NCI-H748 (cell line): ENCODE measurements at regions not wholly inside any gene's neighbourhood (a gene's known extent, or its start where the extent isn't known, plus 50 kb on each side); places are given as distances from the start of the nearest gene placed in this dataset.
A peak's percentile ranks its signal among the peaks of the same experiment; 100 is the strongest.
"Not testable (repeated sequence)": the region's sequence is repeated elsewhere in the genome, so short reads cannot be mapped to it uniquely, and the experiment has no call there.

Experiments
- DNase-seq: peaks from one replicate; lab custom pipeline; 2025; ENCODE audit not compliant: unreplicated experiment; lab: John Stamatoyannopoulos, UW

GRCh38 chr2:215565897-215566296 lies 130.0 kb upstream of the FN1 start:
- no peak for DNase-seq

GRCh38 chr2:215557701-215558100 lies 121.8 kb upstream of the FN1 start:
- DNase-seq, result no peak

DNA sequence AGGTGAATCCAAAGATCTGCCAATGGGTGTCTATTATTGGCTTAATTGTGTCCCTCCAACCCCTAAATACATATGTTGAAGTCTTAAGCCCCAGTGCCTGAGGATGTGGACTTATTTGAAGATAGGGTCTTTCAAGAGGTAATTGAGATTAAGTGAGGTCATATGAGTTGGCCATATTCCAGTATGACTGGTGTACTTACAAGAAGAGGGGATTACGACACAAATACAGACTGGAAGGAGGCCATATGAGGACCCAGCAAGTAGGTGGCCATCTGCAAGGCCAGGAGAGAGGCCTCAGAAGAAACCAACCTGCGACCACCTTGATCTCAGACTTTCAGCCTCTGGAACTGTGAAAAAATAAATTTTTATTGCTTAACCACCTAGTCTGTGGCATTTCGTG lies 121.1 kb upstream of the FN1 start:
- DNase-seq, result no peak

GRCh38 chr2:215554689-215555498 lies 119.0 kb upstream of the FN1 start:
- DNase-seq, result no peak

DNA sequence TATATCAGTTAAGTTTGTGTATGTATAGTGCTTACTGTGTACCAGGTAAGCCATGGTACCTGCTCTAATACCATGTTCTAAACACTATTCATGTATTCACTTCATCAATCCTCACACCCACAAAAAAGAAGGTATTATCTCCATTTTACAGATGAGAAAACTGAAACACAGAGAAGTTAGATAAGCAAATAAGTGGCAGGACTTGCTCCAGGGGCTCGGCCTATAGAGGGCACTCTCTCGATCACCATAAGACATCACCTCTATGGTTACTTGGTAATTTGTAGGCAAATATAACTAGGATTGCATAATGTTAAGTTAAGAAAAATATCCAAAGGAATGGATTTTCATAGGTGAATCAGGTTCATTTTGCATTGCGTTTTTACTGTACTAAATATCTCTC lies 118.1 kb upstream of the FN1 start:
- DNase-seq, result no peak

GRCh38 chr2:215552144-215552580 lies 116.3 kb upstream of the FN1 start:
- DNase-seq, result no peak

DNA sequence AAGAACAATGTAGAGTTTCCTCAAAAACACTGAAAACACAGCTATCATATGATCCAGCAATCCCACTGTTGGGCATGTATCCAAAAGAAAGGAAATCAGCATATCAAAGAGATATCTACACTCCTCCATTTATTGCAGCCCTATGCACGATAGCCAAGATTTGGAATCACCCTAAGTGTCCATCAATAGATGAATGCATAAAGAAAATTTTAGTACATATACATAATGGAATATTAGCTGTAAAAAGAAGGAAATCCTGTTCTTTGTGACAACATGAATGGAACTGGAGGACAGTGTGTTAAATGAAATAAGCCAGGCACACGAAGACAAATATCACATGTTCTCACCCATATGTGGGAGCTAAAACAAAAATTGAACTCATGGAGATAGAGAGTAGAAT lies 114.5 kb upstream of the FN1 start:
- DNase-seq, result no peak

- no peak for DNase-seq
Measured at GRCh38 chr2:215548714-215549113, 112.8 kb upstream of the FN1 start.

DNA sequence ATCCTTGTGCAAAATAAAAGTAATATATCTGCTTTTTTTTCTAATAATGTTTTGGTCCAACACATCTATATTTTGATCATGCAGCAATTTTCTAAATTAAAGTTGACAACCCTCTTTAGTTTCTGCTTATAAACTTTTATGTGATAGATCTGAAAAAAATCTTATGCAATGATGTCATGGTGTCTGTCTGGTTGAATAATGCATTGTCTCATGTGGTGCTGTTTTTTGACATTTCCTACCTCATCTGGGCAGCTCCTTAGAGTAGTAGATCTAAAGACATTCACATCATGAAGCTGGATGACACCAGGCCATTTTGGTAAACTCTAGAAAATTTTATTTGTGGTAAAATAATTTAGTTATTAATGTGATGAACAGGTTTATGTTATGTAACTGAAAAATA lies 106.8 kb upstream of the FN1 start:
- DNase-seq, result no peak

- DNase-seq, result no peak
Measured at GRCh38 chr2:215540658-215541057, 104.8 kb upstream of the FN1 start.

GRCh38 chr2:215537611-215538010 lies 101.7 kb upstream of the FN1 start:
- no peak for DNase-seq

GRCh38 chr2:215536510-215536909 lies 100.6 kb upstream of the FN1 start:
- DNase-seq, result no peak

- peak; percentile 78 for DNase-seq
Measured at GRCh38 chr2:215535741-215536140, 99.9 kb upstream of the FN1 start.

GRCh38 chr2:215535125-215535668 lies 99.3 kb upstream of the FN1 start:
- no peak for DNase-seq

DNA sequence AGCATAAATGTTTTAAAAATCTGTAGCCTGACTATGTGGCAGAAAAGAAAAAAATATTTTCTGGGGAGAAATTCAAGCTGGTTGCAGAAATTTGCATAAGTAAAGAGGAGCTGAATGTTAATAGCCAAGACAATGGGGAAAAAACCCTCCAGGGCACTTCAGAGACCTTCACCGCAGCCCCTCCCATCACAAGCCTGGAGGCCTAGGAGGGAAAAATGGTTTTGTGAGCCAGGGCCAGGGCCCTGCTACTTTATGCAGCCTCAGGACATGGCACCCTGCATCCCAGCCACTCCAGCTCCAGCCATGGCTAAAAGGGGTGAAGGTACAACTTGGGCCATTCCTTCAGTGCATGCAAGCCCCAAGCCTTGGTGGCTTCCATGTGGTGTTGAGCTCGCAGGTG lies 97.8 kb upstream of the FN1 start:
- not testable (repeated sequence) for DNase-seq

GRCh38 chr2:215532844-215533243 lies 97.0 kb upstream of the FN1 start:
- no peak for DNase-seq

DNA sequence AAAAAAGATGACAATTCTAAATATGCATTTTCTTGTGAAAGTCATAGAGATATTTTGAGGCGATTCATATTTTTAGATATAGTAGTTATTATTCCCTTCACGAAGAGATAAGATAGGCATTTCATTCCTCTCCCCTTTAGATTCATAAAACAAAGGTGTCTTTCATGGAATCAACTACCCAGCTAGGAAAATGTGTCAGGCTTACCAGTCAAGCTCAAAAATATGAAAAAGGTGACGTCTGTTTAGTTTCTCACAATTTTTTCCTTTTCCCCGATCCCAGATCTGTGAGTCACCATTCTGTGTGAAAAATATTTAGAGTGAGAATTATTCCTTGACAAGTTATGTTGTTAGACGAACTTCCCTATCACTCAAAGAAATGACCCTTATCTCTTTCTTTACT lies 95.4 kb upstream of the FN1 start:
- no peak for DNase-seq

DNA sequence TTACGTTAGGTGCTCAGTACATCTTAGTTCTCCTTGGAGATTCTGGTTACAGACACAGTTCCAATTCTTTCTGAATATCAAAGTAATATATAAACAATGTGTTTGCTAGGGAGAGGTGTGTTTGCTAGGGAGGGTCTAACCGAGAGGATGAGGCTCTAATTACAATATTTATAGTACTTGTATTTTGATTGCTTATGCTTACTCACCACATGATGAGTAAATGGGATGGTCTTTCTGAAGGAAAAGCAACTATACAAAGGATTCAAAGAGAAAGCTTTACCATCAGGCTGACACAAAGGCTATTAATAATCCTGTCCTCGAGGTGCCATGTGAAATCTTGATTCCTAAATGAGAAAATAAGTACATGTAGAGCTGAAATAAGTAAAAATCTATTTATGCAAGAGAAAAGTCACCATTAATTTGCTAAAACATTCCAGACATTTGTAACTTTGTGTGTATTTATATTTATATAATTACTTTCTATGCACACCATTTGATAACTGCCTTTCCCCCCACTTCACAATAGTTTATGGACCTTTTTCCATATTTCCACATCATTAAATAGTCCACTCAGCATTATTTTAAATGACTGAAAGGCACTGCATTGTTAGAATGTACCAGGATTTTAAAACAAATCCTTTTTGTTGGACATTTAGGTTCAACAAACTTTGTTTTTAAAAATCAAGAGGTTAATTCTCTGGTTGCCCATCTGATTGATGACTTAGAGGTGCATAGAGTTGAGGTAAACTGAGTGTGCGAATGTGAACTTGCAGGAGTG lies 94.5 kb upstream of the FN1 start:
- peak; percentile 41 for DNase-seq

DNA sequence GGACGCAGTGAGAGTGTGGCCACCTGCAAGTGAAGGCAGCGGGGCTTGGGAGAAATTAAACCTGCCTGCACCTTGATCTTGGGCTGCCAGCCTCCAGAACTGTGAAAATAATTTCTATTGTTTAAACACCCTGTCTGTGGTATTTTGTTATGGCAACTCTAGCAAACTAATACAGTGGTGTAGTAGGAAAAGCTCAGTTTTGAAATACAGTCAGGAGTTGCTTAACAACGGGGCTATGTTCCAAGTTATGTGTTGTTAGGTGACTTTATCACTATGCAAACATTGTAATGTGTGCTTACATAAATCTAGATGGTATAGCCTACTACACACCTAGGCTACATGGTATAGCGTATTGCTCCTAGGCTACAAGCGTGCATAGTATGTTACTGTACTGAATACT lies 93.4 kb upstream of the FN1 start:
- DNase-seq, result peak; percentile 61

DNA sequence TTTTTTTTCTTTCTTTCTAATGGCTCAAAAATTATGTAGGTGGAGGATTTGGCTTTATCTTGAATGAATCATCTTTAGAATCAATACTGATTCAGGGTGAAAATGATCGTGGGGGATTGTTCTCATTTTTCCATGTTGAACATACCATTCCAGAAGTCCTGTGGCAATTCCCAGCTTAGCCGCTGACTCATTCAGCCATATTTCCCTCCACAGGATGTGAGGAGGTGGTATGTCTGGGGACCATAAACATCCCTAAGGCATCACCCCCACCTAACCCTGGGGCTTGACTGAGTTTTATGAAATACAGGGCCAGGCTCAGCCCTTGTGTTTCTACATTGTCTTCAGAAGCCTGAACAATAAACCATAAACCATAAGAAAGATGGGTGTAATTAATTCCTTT lies 92.7 kb upstream of the FN1 start:
- DNase-seq, result no peak

DNA sequence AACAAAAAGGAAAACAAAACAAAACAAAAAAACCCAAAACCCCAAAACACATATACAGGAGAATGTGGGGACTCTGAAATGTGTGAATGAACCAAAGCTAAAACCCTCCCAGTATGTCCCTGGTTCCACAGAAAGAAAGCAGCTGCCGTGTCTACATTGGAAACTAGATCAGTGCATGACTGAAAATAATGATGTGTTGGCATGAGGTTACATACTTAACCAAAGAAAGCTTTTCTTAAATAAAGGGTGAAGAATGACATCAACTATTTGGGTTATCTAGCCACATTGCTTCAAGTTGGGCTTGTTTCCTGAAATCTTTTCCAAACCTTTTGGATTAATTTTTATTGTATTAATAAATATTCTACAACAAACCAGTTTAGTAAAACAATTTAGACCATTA lies 91.9 kb upstream of the FN1 start:
- DNase-seq, result no peak

- no peak for DNase-seq
Measured at GRCh38 chr2:215526341-215526740, 90.5 kb upstream of the FN1 start.
